GM21367 (cell line): ENCODE measurements at regions not wholly inside any gene's neighbourhood (a gene's known extent, or its start where the extent isn't known, plus 50 kb on each side); places are given as distances from the start of the nearest gene placed in this dataset.

Source experiments
- ATAC-seq: cut with Tn5 transposase; IDR thresholded peaks from one replicate; pipeline ENCODE4 v1.9.1; 2021; ENCODE audit not compliant: unreplicated experiment

GRCh38 chr5:167792514-167792913, 498.9 kb upstream of the WWC1 start:
- ATAC-seq, result no peak

- no peak for ATAC-seq
These were observed 497.7 kb upstream of the WWC1 start for GRCh38 chr5:167793700-167794099.

- no peak for ATAC-seq
These were observed 497.3 kb upstream of the WWC1 start for GRCh38 chr5:167794121-167794520.

- ATAC-seq, result no peak
These were observed 494.8 kb upstream of the WWC1 start for GRCh38 chr5:167796672-167797071.

- ATAC-seq, result no peak
These were observed 493.5 kb upstream of the WWC1 start for GRCh38 chr5:167797933-167798332.

GRCh38 chr5:167798448-167798847, 493.0 kb upstream of the WWC1 start:
- no peak for ATAC-seq

GRCh38 chr5:167800427-167800826, 491.0 kb upstream of the WWC1 start:
- ATAC-seq, result no peak

DNA sequence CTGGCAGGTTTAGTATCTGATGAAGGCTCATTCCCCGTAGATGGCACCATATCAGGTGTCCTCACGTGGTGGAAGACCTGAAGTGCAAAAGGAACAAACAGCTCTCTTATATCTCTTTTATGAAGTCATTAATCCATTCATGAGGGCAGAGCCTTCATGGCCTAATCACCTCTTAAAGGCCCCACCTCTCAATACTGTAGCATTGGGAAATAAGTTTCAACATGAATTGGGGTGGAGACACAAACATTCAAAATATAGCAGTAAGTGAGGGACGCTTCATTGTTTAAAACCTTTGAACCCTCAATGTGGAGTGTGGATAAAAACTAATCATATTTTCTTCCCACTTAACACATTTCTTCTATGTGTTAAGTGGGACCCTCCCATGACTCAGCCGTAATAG, 489.4 kb upstream of the WWC1 start:
- no peak for ATAC-seq

DNA sequence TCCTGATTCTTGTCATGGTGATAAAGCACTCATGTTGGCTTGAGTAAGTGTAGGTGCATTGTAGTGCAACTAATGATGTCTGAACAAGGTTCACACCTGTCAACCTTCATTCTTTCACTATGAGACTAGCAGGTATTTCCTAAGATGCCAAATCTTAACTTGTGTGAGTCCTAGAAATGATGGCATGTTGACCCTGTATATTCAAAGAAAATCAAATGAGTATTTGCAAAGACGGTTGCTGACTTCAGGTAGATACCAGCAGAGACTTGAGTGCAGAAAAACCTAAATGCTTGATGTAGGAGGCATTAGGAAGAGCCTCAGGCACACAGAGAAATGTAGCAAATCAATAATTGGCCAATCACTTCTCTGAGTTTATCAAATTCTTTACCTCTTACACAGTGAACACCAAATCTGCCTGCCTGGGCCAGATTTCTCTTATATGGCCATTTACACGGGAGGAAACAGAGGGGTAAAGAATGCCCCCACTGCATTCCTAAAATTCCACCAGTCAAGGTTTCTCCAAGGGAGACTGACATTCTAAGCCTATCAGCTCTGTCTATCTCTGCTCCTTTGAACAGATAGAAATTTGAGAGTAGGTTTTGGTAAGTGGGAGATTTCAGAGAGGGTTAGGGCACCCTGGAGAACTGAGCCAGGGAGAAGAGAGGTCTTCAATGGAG, 488.6 kb upstream of the WWC1 start:
- ATAC-seq, result no peak

- no peak for ATAC-seq
These were observed 486.8 kb upstream of the WWC1 start for GRCh38 chr5:167804512-167805220.

GRCh38 chr5:167810573-167810972, 480.9 kb upstream of the WWC1 start:
- no peak for ATAC-seq

GRCh38 chr5:167812871-167813270, 478.6 kb upstream of the WWC1 start:
- no peak for ATAC-seq

- ATAC-seq, result no peak
These were observed 478.1 kb upstream of the WWC1 start for GRCh38 chr5:167813389-167813788.

GRCh38 chr5:167814040-167814439, 477.4 kb upstream of the WWC1 start:
- no peak for ATAC-seq

- no peak for ATAC-seq
These were observed 476.6 kb upstream of the WWC1 start for GRCh38 chr5:167814828-167815227.

DNA sequence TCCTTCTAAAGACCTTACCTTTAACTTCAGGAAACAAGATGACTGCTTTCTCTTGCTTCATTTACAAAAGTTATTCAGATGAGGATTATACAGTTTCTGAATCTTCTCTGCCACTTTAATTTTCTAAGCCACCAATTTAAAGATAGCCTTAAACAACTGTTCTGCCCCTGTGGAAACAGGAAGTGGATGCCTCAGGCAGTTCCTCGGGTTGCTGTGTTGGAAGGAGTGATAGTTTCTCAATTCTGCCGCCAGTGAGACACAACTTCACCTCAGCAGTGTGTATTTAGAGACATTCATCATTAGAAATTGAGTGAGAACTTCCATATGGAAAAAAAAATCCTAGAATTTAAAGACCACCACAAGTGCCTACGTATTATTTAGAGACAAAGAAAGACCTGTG, 475.1 kb upstream of the WWC1 start:
- no peak for ATAC-seq

GRCh38 chr5:167816864-167817263, 474.6 kb upstream of the WWC1 start:
- ATAC-seq, result no peak

- ATAC-seq, result peak; percentile 84
These were observed 472.0 kb upstream of the WWC1 start for GRCh38 chr5:167819406-167819805.

DNA sequence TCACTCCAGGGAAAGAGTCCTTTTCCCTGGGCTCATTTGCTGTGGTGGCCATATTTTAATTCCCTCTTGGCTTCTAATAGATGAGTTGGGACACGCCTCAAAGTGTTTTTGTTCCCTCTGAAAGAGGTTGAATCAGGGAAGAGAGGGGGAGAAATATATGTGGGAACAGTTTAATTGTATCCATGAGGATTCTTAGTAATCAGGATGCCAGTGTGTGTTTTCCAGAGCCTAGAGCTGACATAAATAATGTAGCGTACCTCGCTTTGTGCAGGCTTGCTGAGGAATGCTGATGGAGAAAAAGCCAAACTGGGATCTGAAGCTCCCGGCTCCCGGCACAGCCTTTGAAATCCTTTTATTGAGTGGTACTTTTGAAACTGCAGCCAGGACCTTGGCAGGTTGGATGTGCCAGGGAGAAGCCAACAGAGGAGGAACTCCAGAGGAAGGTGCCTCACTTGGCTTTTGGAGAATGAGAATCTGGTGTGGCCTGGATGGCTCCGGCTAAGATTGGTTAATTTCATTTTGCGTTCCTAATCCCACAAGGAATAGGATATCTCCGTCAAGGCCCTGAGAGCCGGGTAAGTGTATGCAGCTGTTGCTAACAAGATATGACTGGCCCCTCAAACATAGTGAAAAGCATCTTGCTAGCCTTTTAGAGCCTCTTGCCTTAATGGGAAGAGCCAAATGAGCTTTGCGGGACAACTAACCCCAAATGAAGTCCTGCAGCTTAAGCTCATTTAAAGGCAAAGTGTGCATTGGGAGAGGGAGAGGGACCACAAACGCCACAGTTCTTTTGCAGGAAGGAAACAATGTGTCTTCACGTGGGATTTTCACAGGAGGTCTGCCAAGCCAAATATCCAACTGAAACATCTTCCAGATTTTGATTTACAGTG, 471.1 kb upstream of the WWC1 start:
- no peak for ATAC-seq

GRCh38 chr5:167821151-167821550, 470.3 kb upstream of the WWC1 start:
- no peak for ATAC-seq

- ATAC-seq, result no peak
These were observed 469.8 kb upstream of the WWC1 start for GRCh38 chr5:167821669-167822068.

DNA sequence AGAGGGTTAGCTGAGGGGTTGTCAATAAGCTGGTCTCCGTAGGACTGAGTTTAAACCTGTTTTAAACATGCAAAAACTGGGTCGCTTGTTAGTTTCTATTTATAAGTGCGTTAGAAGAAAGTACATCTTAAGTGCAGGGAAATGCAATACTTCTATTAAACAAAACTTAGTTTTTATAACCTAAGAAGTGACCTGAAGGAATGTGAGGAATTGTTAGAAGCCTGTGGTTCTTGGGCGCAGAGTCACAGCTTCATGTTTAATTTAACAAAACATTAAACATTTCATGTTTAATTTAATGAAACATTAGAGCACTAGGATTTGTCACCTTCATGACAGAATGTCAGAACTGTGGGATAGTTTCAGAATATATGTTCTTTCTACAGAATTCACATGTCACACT, 469.2 kb upstream of the WWC1 start:
- ATAC-seq, result no peak
